Sigmoid colon (tissue), 6 donors: ENCODE measurements at regions not wholly inside any gene's neighbourhood (a gene's known extent, or its start where the extent isn't known, plus 50 kb on each side); places are given as distances from the start of the nearest gene placed in this dataset.

Experiments used
- DNase-seq: peaks from one replicate; pipeline ENCODE4 v3.0.0-alpha.2; 2019
- H3K27ac ChIP-seq, 4 donors: fragments of 200-600 bp; sonication (generic); one replicate each; pipeline ENCODE4 v1.5.1; 2016 to 2019; ENCODE audit warnings: mild to moderate bottlenecking in 1 of 4
- H3K27me3 ChIP-seq, 3 donors: fragments of 200-600 bp; sonication (generic); one replicate each; pipeline ENCODE4 v1.5.1; 2019; ENCODE audit warnings: mild to moderate bottlenecking in 1 of 3
- H3K36me3 ChIP-seq, 4 donors: fragments of 200-600 bp; sonication (generic); one replicate each; pipeline ENCODE4 v1.5.1; 2016 to 2019
- H3K4me1 ChIP-seq, 4 donors: fragments of 200-600 bp; sonication (generic); one replicate each; pipeline ENCODE4 v1.5.1; 2017 to 2019
- H3K4me3 ChIP-seq, 4 donors: fragments of 200-600 bp; sonication (generic); one replicate each; pipeline ENCODE4 v1.5.1; 2017 to 2019; ENCODE audit warnings: mild to moderate bottlenecking in 2 of 4, moderate library complexity in 1 of 4
- H3K9me3 ChIP-seq, 4 donors: fragments of 200-600 bp in 3 of 4; sonication (generic) in 3 of 4; one replicate each; pipeline versions ENCODE4 v1.5.1 to v1.6.1; 2013 to 2019
- CTCF ChIP-seq, 4 experiments: fragments of 450-650 bp in 3 of 4; fragments of 200-600 bp in 1 of 4; IDR thresholded peaks; one replicate each; pipeline ENCODE4 v1.5.1; 2016 to 2019; ENCODE audit warnings: antibody characterized with exemption in 4 of 4, mild to moderate bottlenecking in 3 of 4, moderate library complexity in 2 of 4
- EP300 ChIP-seq, 4 donors: sonication (generic); formaldehyde crosslinking; IDR thresholded peaks; one replicate each; pipeline ENCODE4 v1.6.1; 2017; ENCODE audit warnings: antibody characterized with exemption in 4 of 4
- POLR2A ChIP-seq, 2 donors: fragments of 450-650 bp; IDR thresholded peaks; one replicate each; pipeline ENCODE4 v1.6.1; 2016; ENCODE audit warnings: antibody characterized with exemption in 2 of 2, mild to moderate bottlenecking in 2 of 2, moderate library complexity in 2 of 2
- POLR2AphosphoS5 ChIP-seq, 4 donors: sonication (generic); formaldehyde crosslinking; IDR thresholded peaks; one replicate each; pipeline ENCODE4 v1.6.1; 2017; ENCODE audit warnings: antibody characterized with exemption in 4 of 4
- WGBS, 2 donors: extraction: QIAGEN DNeasy Blood & Tissue Kit; methylation state at CpG; one replicate each; pipeline ENCODE4 v1.1.7; 2013; 5-methylcytosine and 5-hydroxymethylcytosine counted together
- intact Hi-C: fragments of 100-400 bp; cut with DNase I; formaldehyde crosslinking; loops from one replicate; pipeline ENCODE4 v1.15.1; 2023
- donor health status: healthy with polysubstance abuse.
- donor health status: healthy.

- WGBS, 2 donors, result 78 to 82% methylated on average over 9 of the region's 9 CpGs
- H3K27ac ChIP-seq, result peak overlapping the region in 3 of 4 donors; percentile 66 to 79 (median 66)
- no peak overlapping the region for H3K4me3 ChIP-seq
- no peak for DNase-seq
- H3K4me1 ChIP-seq, result peaks cover 0 to 48% (median 36%) of the 10 kb centered on the region in 4 donors
- no peaks in the 10 kb centered on the region for H3K36me3 ChIP-seq
- H3K9me3 ChIP-seq, result no peaks in the 10 kb centered on the region
- intact Hi-C loops, result loop anchor here (5.0 kb wide), 2 partner anchors 195 to 350 kb away; no protein-coding TSS in a partner anchor
- TF ChIP-seq CTCF (IDR thresholded peaks at IDR 0.05), result no peak
- TF ChIP-seq EP300 (IDR thresholded peaks at IDR 0.05), result no peak
- no peak for TF ChIP-seq POLR2A (IDR thresholded peaks at IDR 0.05)
- no peak for TF ChIP-seq POLR2AphosphoS5 (IDR thresholded peaks at IDR 0.05)
- H3K27me3 ChIP-seq, result no peaks in the 10 kb centered on the region
Observed at GRCh38 chr7:42687211-42688055, 224.4 kb downstream of the C7orf25 start.

- TF ChIP-seq POLR2A (IDR thresholded peaks at IDR 0.05) (no peak), CTCF (IDR thresholded peaks at IDR 0.05) (no peak), POLR2AphosphoS5 (IDR thresholded peaks at IDR 0.05) (peak; percentile 23 to 77 (median 48)), EP300 (IDR thresholded peaks at IDR 0.05) (peak in 2 of 4 donors; percentile 2 to 46)
- Histone ChIP-seq H3K27me3 (no peaks in the 10 kb centered on the region), H3K4me3 (no peak overlapping the region), H3K4me1 (peaks cover 0 to 42% (median 36%) of the 10 kb centered on the region in 4 donors), H3K36me3 (no peaks in the 10 kb centered on the region), H3K27ac (peak overlapping the region in 3 of 4 donors; percentile 66 to 79 (median 66)), H3K9me3 (no peaks in the 10 kb centered on the region)
- intact Hi-C loops, result loop anchor here (5.0 kb wide), 2 partner anchors 194 to 349 kb away; no protein-coding TSS in a partner anchor
- DNase-seq, result no peak
- 58 to 82% methylated on average over 12 of the region's 12 CpGs for WGBS, 2 donors
Observed at GRCh38 chr7:42686594-42687156, 225.2 kb downstream of the C7orf25 start.

- peak overlapping the region in 3 of 4 donors; percentile 66 to 79 (median 66) for H3K27ac ChIP-seq
- no peak for TF ChIP-seq EP300 (IDR thresholded peaks at IDR 0.05)
- no peak for TF ChIP-seq CTCF (IDR thresholded peaks at IDR 0.05)
- TF ChIP-seq POLR2AphosphoS5 (IDR thresholded peaks at IDR 0.05), result no peak
- no peak for TF ChIP-seq POLR2A (IDR thresholded peaks at IDR 0.05)
- 63 to 73% methylated on average over 9 of the region's 9 CpGs for WGBS, 2 donors
- no peak overlapping the region for H3K4me3 ChIP-seq
- no peaks in the 10 kb centered on the region for H3K9me3 ChIP-seq
- H3K36me3 ChIP-seq, result no peaks in the 10 kb centered on the region
- intact Hi-C loops, result loop anchor here (5.0 kb wide), 2 partner anchors 194 to 349 kb away; no protein-coding TSS in a partner anchor
- peaks cover 0 to 35% (median 30%) of the 10 kb centered on the region in 4 donors for H3K4me1 ChIP-seq
- no peak for DNase-seq
- no peaks in the 10 kb centered on the region for H3K27me3 ChIP-seq
Observed at GRCh38 chr7:42685911-42686310, 226.0 kb downstream of the C7orf25 start.

GRCh38 chr7:42677751-42678699 lies 233.8 kb downstream of the C7orf25 start:
- no peaks in the 10 kb centered on the region for H3K36me3 ChIP-seq
- peak overlapping the region; percentile 52 to 75 (median 63) for H3K27ac ChIP-seq
- no peaks in the 10 kb centered on the region for H3K9me3 ChIP-seq
- TF ChIP-seq CTCF (IDR thresholded peaks at IDR 0.05) (no peak), POLR2AphosphoS5 (IDR thresholded peaks at IDR 0.05) (peak; percentile 33 to 77 (median 63))
- H3K4me3 ChIP-seq, result no peak overlapping the region
- H3K4me1 ChIP-seq, result peaks cover 0 to 50% (median 40%) of the 10 kb centered on the region in 4 donors
- peak; percentile 85 for DNase-seq
- intact Hi-C loops, result no loop called here
- H3K27me3 ChIP-seq, result no peaks in the 10 kb centered on the region
- 64 to 72% methylated on average over 3 of the region's 3 CpGs for WGBS, 2 donors
